DMS153 (cell line): ENCODE measurements at regions not wholly inside any gene's neighbourhood (a gene's known extent, or its start where the extent isn't known, plus 50 kb on each side); places are given as distances from the start of the nearest gene placed in this dataset.

Experiments
- DNase-seq: peaks from one replicate; lab custom pipeline; 2025; lab: John Stamatoyannopoulos, UW

GRCh38 chr13:47433461-47434005, 536.7 kb upstream of the HTR2A start:
- no peak for DNase-seq

- DNase-seq = no peak
These were observed 529.4 kb upstream of the HTR2A start for GRCh38 chr13:47426126-47426849.

GRCh38 chr13:47421525-47421924, 524.7 kb upstream of the HTR2A start:
- DNase-seq = no peak

- DNase-seq = no peak
These were observed 523.7 kb upstream of the HTR2A start for GRCh38 chr13:47420568-47420967.

GRCh38 chr13:47420020-47420419, 523.2 kb upstream of the HTR2A start:
- no peak for DNase-seq

GRCh38 chr13:47418206-47418920, 521.5 kb upstream of the HTR2A start:
- no peak for DNase-seq

GRCh38 chr13:47417485-47417884, 520.6 kb upstream of the HTR2A start:
- no peak for DNase-seq

- no peak for DNase-seq
These were observed 518.2 kb upstream of the HTR2A start for GRCh38 chr13:47415048-47415447.

- no peak for DNase-seq
These were observed 516.7 kb upstream of the HTR2A start for GRCh38 chr13:47413526-47413925.

- DNase-seq = no peak
These were observed 516.3 kb upstream of the HTR2A start for GRCh38 chr13:47413112-47413511.

GRCh38 chr13:47409778-47410177, 512.9 kb upstream of the HTR2A start:
- DNase-seq = no peak

GRCh38 chr13:47408546-47409319, 511.9 kb upstream of the HTR2A start:
- no peak for DNase-seq

GRCh38 chr13:47407808-47408207, 511.0 kb upstream of the HTR2A start:
- DNase-seq = no peak

- no peak for DNase-seq
These were observed 502.7 kb upstream of the HTR2A start for GRCh38 chr13:47399599-47399998.

GRCh38 chr13:47397739-47398138, 500.9 kb upstream of the HTR2A start:
- DNase-seq = no peak

- DNase-seq = no peak
These were observed 500.1 kb upstream of the HTR2A start for GRCh38 chr13:47396915-47397314.

GRCh38 chr13:47374741-47375140, 477.9 kb upstream of the HTR2A start:
- no peak for DNase-seq

- no peak for DNase-seq
These were observed 475.9 kb upstream of the HTR2A start for GRCh38 chr13:47372751-47373150.

GRCh38 chr13:47351798-47352197, 454.9 kb upstream of the HTR2A start:
- DNase-seq = no peak

GRCh38 chr13:47350334-47351124, 453.7 kb upstream of the HTR2A start:
- DNase-seq = no peak

GRCh38 chr13:47349211-47349610, 452.4 kb upstream of the HTR2A start:
- DNase-seq = no peak
